Neural cell (in vitro differentiated cells): ENCODE measurements at regions not wholly inside any gene's neighbourhood (a gene's known extent, or its start where the extent isn't known, plus 50 kb on each side); places are given as distances from the start of the nearest gene placed in this dataset.

ENCODE experiments used
- H2AFZ ChIP-seq: fragments of 200-600, 300-800 bp; sonication (generic), shearing (Covaris generic); 2 replicates; pipeline ENCODE4 v1.6.0; 2014; ENCODE audit warnings: low read depth, mild to moderate bottlenecking, antibody characterized with exemption, low read length, moderate library complexity
- H3F3A ChIP-seq: fragments of 200-600 bp; shearing (Covaris generic); 2 replicates; pipeline ENCODE4 v1.6.1; 2016; ENCODE audit warnings: mild to moderate bottlenecking, moderate library complexity, mixed read lengths, antibody characterized with exemption, low read length; ENCODE audit not compliant: insufficient read depth, poor library complexity, severe bottlenecking
- H3K27ac ChIP-seq: fragments of 200-600, 300-800 bp; sonication (generic), shearing (Covaris generic); 2 replicates; pipeline ENCODE4 v1.5.1; 2014; ENCODE audit warnings: mild to moderate bottlenecking, low read length, moderate library complexity
- H3K27me3 ChIP-seq: fragments of 300-800, 200-600 bp; sonication (generic), shearing (Covaris generic); 2 replicates; pipeline ENCODE4 v1.6.0; 2014; ENCODE audit warnings: mild to moderate bottlenecking, low read depth, low read length, moderate library complexity; ENCODE audit not compliant: insufficient read depth
- H3K36me3 ChIP-seq: fragments of 300-800, 200-600 bp; sonication (generic), shearing (Covaris generic); 2 replicates; pipeline ENCODE4 v1.5.1; 2014; ENCODE audit warnings: mild to moderate bottlenecking, antibody characterized with exemption, low read length, moderate library complexity; ENCODE audit not compliant: insufficient read depth
- H3K4me2 ChIP-seq: fragments of 300-800, 200-600 bp; sonication (generic), shearing (Covaris generic); 2 replicates; pipeline ENCODE4 v1.6.0; 2014; ENCODE audit warnings: mild to moderate bottlenecking, low read length
- H3K4me3 ChIP-seq: fragments of 300-800, 200-600 bp; sonication (generic), shearing (Covaris generic); 2 replicates; pipeline ENCODE4 v1.5.1; 2014; ENCODE audit warnings: mild to moderate bottlenecking, low read length, moderate library complexity
- H3K79me2 ChIP-seq: fragments of 200-600 bp; shearing (Covaris generic); replicated peaks from 2 replicates; pipeline ENCODE4 v1.6.0; 2014; ENCODE audit warnings: mild to moderate bottlenecking, low read length, moderate library complexity; ENCODE audit not compliant: insufficient read depth
- H3K9ac ChIP-seq: fragments of 300-800, 200-600 bp; sonication (generic), shearing (Covaris generic); 2 replicates; pipeline ENCODE4 v1.6.1; 2016; ENCODE audit warnings: mild to moderate bottlenecking, low read length, mixed read lengths
- H3K9me2 ChIP-seq: fragments of 200-600 bp; shearing (Covaris generic); 2 replicates; pipeline ENCODE4 v1.6.1; 2016; ENCODE audit warnings: mild to moderate bottlenecking, low read length, mixed read lengths; ENCODE audit not compliant: insufficient read depth
- H3K9me3 ChIP-seq: fragments of 200-600, 300-800 bp; sonication (generic), shearing (Covaris generic); 2 replicates; pipeline ENCODE4 v1.6.1; 2016; ENCODE audit warnings: mild to moderate bottlenecking, mixed run types, low read length, moderate library complexity, mixed read lengths
- H4K20me1 ChIP-seq: fragments of 200-600 bp; shearing (Covaris generic); 2 replicates; pipeline ENCODE4 v1.6.1; 2016; ENCODE audit warnings: mild to moderate bottlenecking, mixed run types; ENCODE audit not compliant: insufficient read depth
- CTCF ChIP-seq: fragments of 450-650 bp; IDR thresholded peaks from 2 replicates; pipeline ENCODE4 v1.5.1; 2014; ENCODE audit warnings: antibody characterized with exemption, mild to moderate bottlenecking, moderate library complexity; ENCODE audit not compliant: poor library complexity, severe bottlenecking
- EP300 ChIP-seq: fragments of 450-650 bp; conservative IDR thresholded peaks from 2 replicates; pipeline ENCODE4 v1.6.1; 2014; ENCODE audit warnings: antibody characterized with exemption, mild to moderate bottlenecking, moderate library complexity; ENCODE audit not compliant: poor library complexity, severe bottlenecking
- EZH2 ChIP-seq: fragments of 200-600, 300-800 bp; shearing (Covaris generic), sonication (generic); IDR thresholded peaks from 2 replicates; pipeline ENCODE4 v1.6.1; 2014; ENCODE audit warnings: antibody characterized with exemption, low read length, borderline replicate concordance, mild to moderate bottlenecking; ENCODE audit not compliant: insufficient read depth, poor library complexity, severe bottlenecking
- MXI1 ChIP-seq: fragments of 450-650 bp; conservative IDR thresholded peaks from 2 replicates; pipeline ENCODE4 v1.6.1; 2014; ENCODE audit warnings: antibody characterized with exemption, mild to moderate bottlenecking; ENCODE audit not compliant: poor library complexity, severe bottlenecking
- POLR2AphosphoS5 ChIP-seq: IDR thresholded peaks from 2 replicates; pipeline ENCODE4 v1.6.1; 2012
- RAD21 ChIP-seq: fragments of 450-650 bp; conservative IDR thresholded peaks from 2 replicates; pipeline ENCODE4 v1.6.1; 2014; ENCODE audit warnings: antibody characterized with exemption, mild to moderate bottlenecking, moderate library complexity
- REST ChIP-seq: IDR thresholded peaks from 2 replicates; pipeline ENCODE4 v1.6.1; 2012; ENCODE audit warnings: borderline replicate concordance
- SMC3 ChIP-seq: fragments of 450-650 bp; conservative IDR thresholded peaks from 2 replicates; pipeline ENCODE4 v1.6.1; 2014; ENCODE audit warnings: antibody characterized with exemption, mild to moderate bottlenecking, moderate library complexity; ENCODE audit not compliant: poor library complexity
- TAF1 ChIP-seq: IDR thresholded peaks from 2 replicates; pipeline ENCODE4 v1.6.1; 2012; ENCODE audit warnings: low read depth

GRCh38 chr10:94216201-94216600, 146.5 kb downstream of the NOC3L start:
- Histone ChIP-seq H3K36me3 (no peaks in the 10 kb centered on the region), H3K9me3 (no peaks in the 10 kb centered on the region), H3K27ac (no peak overlapping the region), H3K79me2 (no peaks in the 10 kb centered on the region), H3K4me2 (no peak overlapping the region), H3K27me3 (no peaks in the 10 kb centered on the region), H4K20me1 (no peaks in the 10 kb centered on the region), H3K9ac (no peak overlapping the region), H3F3A (no peaks in the 10 kb centered on the region), H3K4me3 (no peak overlapping the region), H3K9me2 (no peaks in the 10 kb centered on the region), H2AFZ (no peak overlapping the region)
- no peak for TF ChIP-seq RAD21
- TF ChIP-seq EP300, result no peak
- no peak for TF ChIP-seq SMC3
- TF ChIP-seq POLR2AphosphoS5, result no peak
- TF ChIP-seq REST, result no peak
- no peak for TF ChIP-seq CTCF
- no peak for TF ChIP-seq TAF1
- no peak for TF ChIP-seq EZH2
- TF ChIP-seq MXI1, result no peak

GRCh38 chr10:94217411-94217810, 145.3 kb downstream of the NOC3L start:
- Histone ChIP-seq H3K27me3 (no peaks in the 10 kb centered on the region), H3K9me3 (no peaks in the 10 kb centered on the region), H3K27ac (no peak overlapping the region), H3K79me2 (no peaks in the 10 kb centered on the region), H3K9ac (no peak overlapping the region), H3K36me3 (no peaks in the 10 kb centered on the region), H2AFZ (no peak overlapping the region), H3K4me3 (no peak overlapping the region), H3F3A (no peaks in the 10 kb centered on the region), H4K20me1 (no peaks in the 10 kb centered on the region), H3K9me2 (no peaks in the 10 kb centered on the region), H3K4me2 (no peak overlapping the region)
- TF ChIP-seq RAD21 (no peak), EP300 (no peak), CTCF (no peak), EZH2 (no peak), MXI1 (no peak), TAF1 (no peak), SMC3 (no peak), POLR2AphosphoS5 (no peak), REST (no peak)
